GM12878 (cell line): ENCODE measurements at regions not wholly inside any gene's neighbourhood (a gene's known extent, or its start where the extent isn't known, plus 50 kb on each side); places are given as distances from the start of the nearest gene placed in this dataset.

Source experiments
- ATAC-seq: fragments of 200-7000 bp; cut with Tn5 transposase; 3 replicates; pipeline ENCODE4 v1.9.1; 2020; ENCODE audit warnings: mild to moderate bottlenecking, moderate library complexity
- BruUV-seq: library from RNA; stranded (reverse); fragments of 400-500 nt; replicated peaks from 2 replicates; lab custom pipeline; 2021; lab: Mats Ljungman, UMichigan
- CTCF ChIA-PET: fragments of 300-600 bp; sonication (Branson Sonifier 250); formaldehyde crosslinking; extraction: SDS; loops from one replicate; lab custom pipeline; 2021; ENCODE audit warnings: inconsistent platforms; lab: Yijun Ruan, JAX
- POLR2A ChIA-PET: fragments of 350-600 bp; formaldehyde crosslinking; extraction: SDS; loops from one replicate; lab custom pipeline; 2021; ENCODE audit warnings: inconsistent platforms; lab: Charles Lee
- RAD21 ChIA-PET: fragments of 300-600 bp; sonication (Branson Sonifier 250); formaldehyde crosslinking; loops from one replicate; lab custom pipeline; 2023; ENCODE audit warnings: antibody characterized with exemption; ENCODE audit not compliant: unreplicated experiment; lab: Charles Lee
- SMC1A ChIA-PET: fragments of 300-600 bp; sonication (Branson Sonifier 250); formaldehyde crosslinking; loops from one replicate; lab custom pipeline; 2023; ENCODE audit not compliant: unreplicated experiment, uncharacterized antibody; lab: Charles Lee
- DNase-seq: peaks from one replicate; pipeline ENCODE4 v3.0.0-alpha.2; 2011; ENCODE audit warnings: low read depth, low spot score
- FAIRE-seq: peaks from 3 replicates; lab custom pipeline; 2011; peaks lifted over from hg19 to GRCh38; lab: Jason Lieb, UNC
- H2AFZ ChIP-seq: 2 replicates; pipeline ENCODE4 v1.6.0; 2011; ENCODE audit warnings: low read depth, low read length, control low read depth; ENCODE audit not compliant: control insufficient read depth
- H3K27ac ChIP-seq: 2 replicates; pipeline ENCODE4 v1.5.1; 2011; ENCODE audit warnings: control low read depth; ENCODE audit not compliant: control insufficient read depth, insufficient read depth
- H3K27me3 ChIP-seq, 2 experiments: replicated peaks in 1 of 2; 2 replicates each; pipeline versions ENCODE4 v1.6.0 to v1.6.1; 2011; ENCODE audit warnings: low read length in 1 of 2; ENCODE audit not compliant: control insufficient read depth in 2 of 2, insufficient read depth in 2 of 2
- H3K36me3 ChIP-seq, 2 experiments: 2 replicates each; pipeline ENCODE4 v1.5.1; 2011; ENCODE audit warnings: low read length in 1 of 2; ENCODE audit not compliant: control insufficient read depth in 2 of 2, insufficient read depth in 2 of 2
- H3K4me1 ChIP-seq: 2 replicates; pipeline ENCODE4 v1.6.1; 2011; ENCODE audit warnings: mild to moderate bottlenecking, low read length, moderate library complexity, mixed read lengths; ENCODE audit not compliant: control insufficient read depth, insufficient read depth
- H3K4me2 ChIP-seq: 2 replicates; pipeline ENCODE4 v1.6.0; 2011; ENCODE audit warnings: control low read depth; ENCODE audit not compliant: control insufficient read depth, insufficient read depth
- H3K4me3 ChIP-seq: fragments of 200-600 bp; sonication (generic); 2 replicates; pipeline ENCODE4 v1.5.1; 2016
- H3K79me2 ChIP-seq: 2 replicates; pipeline ENCODE4 v1.6.0; 2011; ENCODE audit warnings: low read length; ENCODE audit not compliant: control insufficient read depth, insufficient read depth
- H3K9ac ChIP-seq: 2 replicates; pipeline ENCODE4 v1.8.0; 2011; ENCODE audit warnings: low read length, control low read depth, mixed read lengths; ENCODE audit not compliant: control insufficient read depth, insufficient read depth
- H3K9me3 ChIP-seq: replicated peaks from 3 replicates; pipeline ENCODE4 v1.5.1; 2011; ENCODE audit warnings: mild to moderate bottlenecking, low read length; ENCODE audit not compliant: control insufficient read depth, insufficient read depth
- H4K20me1 ChIP-seq: 2 replicates; pipeline ENCODE4 v1.6.0; 2011; ENCODE audit not compliant: control insufficient read depth, insufficient read depth
- CHD4 ChIP-seq: fragments of 200-600 bp; sonication (generic); IDR thresholded peaks from 2 replicates; pipeline ENCODE4 v1.6.1; 2016; ENCODE audit warnings: mild to moderate bottlenecking
- EZH2 ChIP-seq: IDR thresholded peaks from 2 replicates; pipeline ENCODE4 v1.6.1; 2012; ENCODE audit warnings: low read depth, mild to moderate bottlenecking, control low read depth, inconsistent platforms, low read length, borderline replicate concordance; ENCODE audit not compliant: control insufficient read depth
- GABPA ChIP-seq: IDR thresholded peaks from 2 replicates; pipeline ENCODE4 v1.6.1; 2014; ENCODE audit warnings: antibody characterized with exemption, low read depth, mild to moderate bottlenecking, inconsistent platforms
- SUZ12 ChIP-seq: fragments of 200-600 bp; sonication (generic); IDR thresholded peaks from one replicate; pipeline ENCODE4 v1.6.1; 2018; ENCODE audit warnings: antibody characterized with exemption, mild to moderate bottlenecking; ENCODE audit not compliant: unreplicated experiment
- WGBS: methylation state at CpG from one replicate; pipeline ENCODE4 v1.1.6; 2016; ENCODE audit warnings: low lambda C conversion rate; ENCODE audit not compliant: insufficient replicate concordance, insufficient coverage; ENCODE audit errors: missing lambda C conversion rate; 5-methylcytosine and 5-hydroxymethylcytosine counted together
- in situ Hi-C: fragments of 300-500 bp; cut with MboI; formaldehyde crosslinking; loops from 9 replicates; pipeline ENCODE4 v1.14.3; 2018; ENCODE audit warnings: mixed read lengths
- intact Hi-C: fragments of 100-400 bp; cut with micrococcal nuclease; formaldehyde crosslinking; loops from one replicate; pipeline ENCODE4 v1.14.2; 2022; ENCODE audit not compliant: unreplicated experiment

DNA sequence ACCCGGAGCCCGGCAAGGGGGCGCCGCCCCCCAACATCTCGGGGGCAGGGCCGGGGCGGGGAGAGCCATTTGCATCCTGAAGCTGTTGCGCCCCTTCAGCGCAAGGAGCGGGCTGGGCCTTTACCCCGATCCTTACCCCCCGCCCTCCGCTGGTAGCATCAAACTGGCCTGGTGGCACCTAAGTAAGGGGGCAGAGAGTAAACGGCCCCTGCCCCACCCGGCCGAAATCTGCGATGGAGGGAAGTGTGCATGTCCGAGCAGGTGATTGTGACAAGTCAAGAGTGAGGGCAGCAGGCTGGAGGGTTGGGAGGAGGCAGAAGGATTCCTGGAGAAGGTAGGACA lies 101.2 kb downstream of the ESM1 start:
- Histone ChIP-seq H3K27me3 (peaks cover 5 to 33% of the 10 kb centered on the region in 2 experiments), H3K79me2 (no peaks in the 10 kb centered on the region), H3K9ac (no peak overlapping the region), H3K4me1 (no peaks in the 10 kb centered on the region), H2AFZ (no peak overlapping the region), H3K27ac (no peak overlapping the region), H3K4me2 (no peak overlapping the region), H4K20me1 (no peaks in the 10 kb centered on the region), H3K36me3 (no peaks in the 10 kb centered on the region), H3K4me3 (no peak overlapping the region), H3K9me3 (no peaks in the 10 kb centered on the region; the same call in 2 of the 3 replicates)
- no TSS peak for BruUV-seq
- FAIRE-seq (no peak), DNase-seq (no peak), ATAC-seq (no peak)
- TF ChIP-seq GABPA: no peak
- peak; percentile 13 for TF ChIP-seq SUZ12
- in situ Hi-C loops (no loop called here), intact Hi-C loops (no loop called here)
- CTCF ChIA-PET: no interaction called here
- SMC1A ChIA-PET: no interaction called here
- RAD21 ChIA-PET: no interaction called here
- POLR2A ChIA-PET: no interaction called here
- 46% methylated on average over 18 of the region's 18 CpGs for WGBS

DNA sequence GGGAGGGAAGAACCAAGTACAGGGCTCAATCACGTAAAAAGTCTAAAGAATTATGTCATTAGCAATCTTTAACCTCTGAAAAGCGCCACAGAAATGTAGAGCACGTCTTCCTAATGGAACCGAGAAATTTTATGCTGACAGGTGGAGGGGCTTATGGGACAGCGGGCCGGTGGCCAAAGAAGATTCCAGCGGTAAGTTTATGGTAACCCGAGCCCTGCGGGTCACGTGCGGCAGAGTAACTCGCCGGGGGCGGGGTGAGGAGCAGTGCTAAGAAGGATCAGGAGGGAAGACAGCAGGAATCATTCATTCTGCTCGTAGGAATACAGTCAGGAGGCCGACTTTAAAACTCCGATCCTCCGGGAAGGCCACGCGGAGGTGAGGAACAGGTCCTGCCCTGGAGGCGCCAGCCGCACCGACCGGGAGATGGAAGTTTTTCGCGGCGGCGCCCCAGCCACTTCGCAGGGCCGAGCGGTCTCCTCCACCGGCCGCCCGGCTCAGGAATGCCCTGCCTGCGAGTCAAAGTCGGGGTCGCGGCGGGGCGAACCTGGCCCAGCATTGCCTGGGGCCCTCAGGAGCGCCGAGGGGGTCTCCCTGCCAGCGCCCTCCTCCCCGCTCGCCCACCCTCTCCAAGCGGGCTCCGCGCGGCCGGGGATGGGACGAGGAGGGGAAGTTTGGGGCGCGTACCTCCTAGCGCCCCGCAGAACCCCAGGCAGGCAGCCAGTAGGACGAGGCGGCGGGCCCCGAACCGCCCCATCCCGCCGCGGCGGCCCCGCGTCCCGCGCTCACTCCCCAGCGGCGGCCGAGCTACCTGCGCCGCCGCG lies 101.8 kb downstream of the ESM1 start:
- CTCF ChIA-PET: no interaction called here
- Histone ChIP-seq H3K27me3 (peaks cover 5 to 30% of the 10 kb centered on the region in 2 experiments), H3K4me3 (no peak overlapping the region), H2AFZ (no peak overlapping the region), H3K9me3 (no peaks in the 10 kb centered on the region; the same call in 2 of the 3 replicates), H4K20me1 (no peaks in the 10 kb centered on the region), H3K9ac (no peak overlapping the region), H3K27ac (no peak overlapping the region), H3K79me2 (no peaks in the 10 kb centered on the region), H3K36me3 (no peaks in the 10 kb centered on the region), H3K4me2 (no peak overlapping the region), H3K4me1 (no peaks in the 10 kb centered on the region)
- FAIRE-seq (no peak), ATAC-seq (no peak), DNase-seq (no peak)
- POLR2A ChIA-PET: no interaction called here
- SMC1A ChIA-PET: no interaction called here
- in situ Hi-C loops (no loop called here), intact Hi-C loops (no loop called here)
- no TSS peak for BruUV-seq
- 23% methylated on average over 57 of the region's 75 CpGs for WGBS
- 0 out of 2 replicates have a peak, but pooled peaks have one; percentile 32 for TF ChIP-seq EZH2
- TF ChIP-seq SUZ12: peak; percentile 75
- TF ChIP-seq CHD4: no peak
- RAD21 ChIA-PET: no interaction called here
